ENCODE measurements at regions not wholly inside any gene's neighbourhood (a gene's known extent, or its start where the extent isn't known, plus 50 kb on each side); places are given as distances from the start of the nearest gene placed in this dataset.

DNA sequence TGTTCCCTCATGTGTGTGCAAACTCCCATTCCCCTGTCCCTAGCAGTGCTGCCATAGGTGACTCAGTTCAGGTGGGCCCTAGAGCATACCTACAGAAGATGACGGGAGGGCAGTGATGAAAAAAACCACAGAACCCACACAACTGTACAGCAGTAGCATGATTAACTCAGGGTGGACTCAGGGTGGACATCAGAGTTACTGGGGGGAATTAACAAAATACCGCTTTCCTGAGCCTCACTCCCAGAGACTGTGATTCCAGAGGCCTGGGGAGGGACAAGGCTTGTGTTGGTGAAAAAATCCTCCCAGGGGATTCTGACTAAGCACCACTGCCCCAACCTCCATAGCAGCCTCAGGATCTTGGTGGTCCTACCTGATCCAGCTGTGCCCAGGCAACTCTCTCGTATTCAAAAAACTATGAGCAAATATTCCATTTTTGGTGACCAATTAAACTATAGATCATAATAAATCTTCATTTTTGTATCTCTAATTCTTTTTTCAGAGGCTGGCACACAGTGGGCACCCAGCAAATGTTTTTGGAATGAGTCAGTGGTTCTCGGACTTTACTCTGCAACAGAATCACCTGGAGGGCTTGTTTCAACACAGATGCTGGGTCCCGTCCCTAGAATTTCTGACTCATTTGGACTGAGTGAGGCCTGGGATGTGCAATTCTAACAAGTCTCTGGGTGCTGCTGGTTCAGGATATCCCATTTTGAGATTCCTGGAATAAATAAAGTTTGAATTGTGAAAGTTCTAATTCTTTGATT lies 84.1 kb upstream of the NABP1 start:
- Histone ChIP-seq H3K79me2 (ENCODE audit: insufficient read depth, low read length) (no peaks in the 10 kb centered on the region), H3K4me3 (ENCODE audit: low read depth in 1 of 2, low read length in 2 of 2) (no peak overlapping the region), H2AFZ (ENCODE audit: low read depth, low read length) (no peak overlapping the region), H3K4me2 (ENCODE audit: insufficient read depth, low read length) (no peak overlapping the region), H3K4me1 (ENCODE audit: insufficient read depth, low read length) (no peaks in the 10 kb centered on the region), H3K9ac (ENCODE audit: low read depth, low read length) (no peak overlapping the region), H3K9me3 (ENCODE audit: insufficient read depth, low read length, severe bottlenecking) (no peaks in the 10 kb centered on the region), H3K27ac (ENCODE audit: low read length) (no peak overlapping the region), H4K20me1 (ENCODE audit: insufficient read depth, low read length) (no peaks in the 10 kb centered on the region), H3K27me3 (ENCODE audit: insufficient read depth, low read length, poor library complexity) (no peaks in the 10 kb centered on the region), H3K36me3 (ENCODE audit: insufficient read depth, low read length) (no peaks in the 10 kb centered on the region)
- no peak for ATAC-seq (ENCODE audit: insufficient read depth, low read depth)
- no peak for DNase-seq
- no peak for TF ChIP-seq EZH2 (IDR thresholded peaks at IDR 0.05; ENCODE audit: borderline replicate concordance, low read depth, low read length, severe bottlenecking)
- TF ChIP-seq, protein P1, sequence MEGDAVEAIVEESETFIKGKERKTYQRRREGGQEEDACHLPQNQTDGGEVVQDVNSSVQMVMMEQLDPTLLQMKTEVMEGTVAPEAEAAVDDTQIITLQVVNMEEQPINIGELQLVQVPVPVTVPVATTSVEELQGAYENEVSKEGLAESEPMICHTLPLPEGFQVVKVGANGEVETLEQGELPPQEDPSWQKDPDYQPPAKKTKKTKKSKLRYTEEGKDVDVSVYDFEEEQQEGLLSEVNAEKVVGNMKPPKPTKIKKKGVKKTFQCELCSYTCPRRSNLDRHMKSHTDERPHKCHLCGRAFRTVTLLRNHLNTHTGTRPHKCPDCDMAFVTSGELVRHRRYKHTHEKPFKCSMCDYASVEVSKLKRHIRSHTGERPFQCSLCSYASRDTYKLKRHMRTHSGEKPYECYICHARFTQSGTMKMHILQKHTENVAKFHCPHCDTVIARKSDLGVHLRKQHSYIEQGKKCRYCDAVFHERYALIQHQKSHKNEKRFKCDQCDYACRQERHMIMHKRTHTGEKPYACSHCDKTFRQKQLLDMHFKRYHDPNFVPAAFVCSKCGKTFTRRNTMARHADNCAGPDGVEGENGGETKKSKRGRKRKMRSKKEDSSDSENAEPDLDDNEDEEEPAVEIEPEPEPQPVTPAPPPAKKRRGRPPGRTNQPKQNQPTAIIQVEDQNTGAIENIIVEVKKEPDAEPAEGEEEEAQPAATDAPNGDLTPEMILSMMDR (IDR thresholded peaks at IDR 0.05; ENCODE audit: borderline replicate concordance, extremely low read depth, low read length, poor library complexity, severe bottlenecking): no peak

DNA sequence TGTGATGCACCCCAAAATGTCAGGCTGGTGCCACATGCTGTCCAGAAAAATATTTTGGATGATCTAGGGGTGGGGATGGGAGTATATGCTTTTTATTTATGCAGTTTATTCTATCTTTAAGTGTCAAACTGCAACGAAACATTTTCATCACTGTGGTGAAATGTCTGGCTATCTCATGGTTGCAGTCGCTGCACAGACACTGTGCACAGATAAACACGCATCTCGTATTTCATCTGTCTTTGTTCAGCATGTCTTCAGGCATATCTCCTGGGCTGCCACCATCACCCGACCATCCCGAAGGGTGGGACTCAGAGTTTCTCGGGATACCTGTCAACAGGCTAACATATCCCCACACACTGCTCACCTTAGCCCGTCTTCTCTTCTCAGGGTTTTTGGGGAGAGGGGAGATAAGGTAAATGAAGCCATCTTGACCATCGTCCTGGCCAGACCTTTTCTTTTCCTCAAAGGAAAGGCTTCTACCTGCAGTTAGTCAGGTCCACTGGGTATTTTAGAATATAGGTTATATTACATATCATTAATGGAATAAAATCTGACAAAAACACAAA lies 80.7 kb upstream of the NABP1 start:
- no peaks in the 10 kb centered on the region for H3K9me3 ChIP-seq (ENCODE audit: insufficient read depth, low read length, severe bottlenecking)
- DNase-seq (no peak), ATAC-seq (ENCODE audit: insufficient read depth, low read depth) (no peak)
- H3K27me3 ChIP-seq (ENCODE audit: insufficient read depth, low read length, poor library complexity): no peaks in the 10 kb centered on the region
- no peaks in the 10 kb centered on the region for H3K36me3 ChIP-seq (ENCODE audit: insufficient read depth, low read length)
- no peak overlapping the region for H2AFZ ChIP-seq (ENCODE audit: low read depth, low read length)
- H3K4me1 ChIP-seq (ENCODE audit: insufficient read depth, low read length): no peaks in the 10 kb centered on the region
- H4K20me1 ChIP-seq (ENCODE audit: insufficient read depth, low read length): no peaks in the 10 kb centered on the region
- H3K4me3 ChIP-seq (ENCODE audit: low read depth in 1 of 2, low read length in 2 of 2): no peak overlapping the region
- H3K27ac ChIP-seq (ENCODE audit: low read length): no peak overlapping the region
- no peaks in the 10 kb centered on the region for H3K79me2 ChIP-seq (ENCODE audit: insufficient read depth, low read length)
- TF ChIP-seq EZH2 (IDR thresholded peaks at IDR 0.05; ENCODE audit: borderline replicate concordance, low read depth, low read length, severe bottlenecking): no peak
- TF ChIP-seq, protein P1 (IDR thresholded peaks at IDR 0.05; ENCODE audit: borderline replicate concordance, extremely low read depth, low read length, poor library complexity, severe bottlenecking): no peak
- H3K4me2 ChIP-seq (ENCODE audit: insufficient read depth, low read length): no peak overlapping the region
- no peak overlapping the region for H3K9ac ChIP-seq (ENCODE audit: low read depth, low read length)

DNA sequence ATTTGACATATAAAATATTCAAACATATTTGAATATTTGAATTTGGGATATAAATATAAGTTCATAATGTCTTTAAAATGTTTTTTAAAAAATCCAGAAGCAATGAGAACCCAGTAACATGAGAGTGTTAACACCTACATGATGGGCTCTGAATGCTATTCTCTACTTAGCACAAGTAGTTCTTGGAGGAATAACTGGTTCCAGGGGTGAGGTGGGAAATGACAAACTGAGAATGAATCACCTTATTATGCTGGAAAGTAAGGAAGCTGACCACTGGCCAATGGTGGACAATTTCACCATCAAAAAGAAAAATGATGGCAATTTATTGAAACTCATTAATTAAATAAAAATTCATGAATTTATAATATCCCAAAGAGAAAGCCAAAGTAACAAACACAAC lies 79.6 kb upstream of the NABP1 start:
- H3K4me1 ChIP-seq (ENCODE audit: insufficient read depth, low read length): no peaks in the 10 kb centered on the region
- H4K20me1 ChIP-seq (ENCODE audit: insufficient read depth, low read length): no peaks in the 10 kb centered on the region
- H3K9me3 ChIP-seq (ENCODE audit: insufficient read depth, low read length, severe bottlenecking): no peaks in the 10 kb centered on the region
- no peak overlapping the region for H3K4me3 ChIP-seq (ENCODE audit: low read depth in 1 of 2, low read length in 2 of 2)
- DNase-seq (no peak), ATAC-seq (ENCODE audit: insufficient read depth, low read depth) (no peak)
- no peak overlapping the region for H3K27ac ChIP-seq (ENCODE audit: low read length)
- TF ChIP-seq EZH2 (IDR thresholded peaks at IDR 0.05; ENCODE audit: borderline replicate concordance, low read depth, low read length, severe bottlenecking): no peak
- TF ChIP-seq, protein P1 (IDR thresholded peaks at IDR 0.05; ENCODE audit: borderline replicate concordance, extremely low read depth, low read length, poor library complexity, severe bottlenecking): no peak
- no peak overlapping the region for H3K9ac ChIP-seq (ENCODE audit: low read depth, low read length)
- H2AFZ ChIP-seq (ENCODE audit: low read depth, low read length): no peak overlapping the region
- no peaks in the 10 kb centered on the region for H3K36me3 ChIP-seq (ENCODE audit: insufficient read depth, low read length)
- no peak overlapping the region for H3K4me2 ChIP-seq (ENCODE audit: insufficient read depth, low read length)
- H3K27me3 ChIP-seq (ENCODE audit: insufficient read depth, low read length, poor library complexity): no peaks in the 10 kb centered on the region
- H3K79me2 ChIP-seq (ENCODE audit: insufficient read depth, low read length): no peaks in the 10 kb centered on the region
